Activated naive CD4-positive, alpha-beta T cell (primary cell): ENCODE measurements at regions not wholly inside any gene's neighbourhood (a gene's known extent, or its start where the extent isn't known, plus 50 kb on each side); places are given as distances from the start of the nearest gene placed in this dataset.

Source experiments
- DNase-seq, 4 experiments: peaks; one replicate each; lab custom pipeline; 2025; lab: John Stamatoyannopoulos, UW

GRCh38 chr5:8050616-8051175, 181.7 kb downstream of the MTRR start:
- DNase-seq = no peak

GRCh38 chr5:8053270-8053669, 184.3 kb downstream of the MTRR start:
- DNase-seq = no peak

- DNase-seq = no peak
Measured at GRCh38 chr5:8057769-8058168, 188.8 kb downstream of the MTRR start.

DNA sequence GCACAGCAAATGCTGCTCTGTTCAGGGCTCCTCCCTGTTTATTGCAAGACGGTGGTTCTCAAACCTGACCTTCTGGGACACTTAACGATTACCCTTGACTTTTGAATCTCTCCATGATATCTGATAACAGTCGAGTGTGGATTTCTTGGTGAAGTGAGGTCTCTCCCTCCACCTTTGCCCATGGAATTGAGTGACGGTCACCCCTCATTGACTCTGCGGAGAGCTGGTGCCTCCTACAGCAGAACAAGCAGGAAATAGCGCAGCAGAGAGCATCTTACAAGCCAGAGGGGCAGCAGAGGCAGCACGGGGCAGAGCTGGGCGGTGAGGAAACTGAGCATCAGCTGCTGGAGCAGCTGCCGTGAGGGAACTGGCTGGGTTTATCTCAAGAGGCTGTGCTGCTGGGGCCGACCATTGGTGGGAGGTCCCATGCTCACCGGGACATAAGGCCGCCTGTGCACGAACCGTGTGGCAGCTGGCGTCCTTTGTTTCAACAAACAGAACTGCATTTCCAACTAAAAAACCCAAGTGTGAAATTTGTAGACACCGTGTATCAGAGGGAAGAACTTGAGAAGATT, 189.8 kb downstream of the MTRR start:
- no peak for DNase-seq

GRCh38 chr5:8059337-8059736, 190.4 kb downstream of the MTRR start:
- no peak for DNase-seq

DNA sequence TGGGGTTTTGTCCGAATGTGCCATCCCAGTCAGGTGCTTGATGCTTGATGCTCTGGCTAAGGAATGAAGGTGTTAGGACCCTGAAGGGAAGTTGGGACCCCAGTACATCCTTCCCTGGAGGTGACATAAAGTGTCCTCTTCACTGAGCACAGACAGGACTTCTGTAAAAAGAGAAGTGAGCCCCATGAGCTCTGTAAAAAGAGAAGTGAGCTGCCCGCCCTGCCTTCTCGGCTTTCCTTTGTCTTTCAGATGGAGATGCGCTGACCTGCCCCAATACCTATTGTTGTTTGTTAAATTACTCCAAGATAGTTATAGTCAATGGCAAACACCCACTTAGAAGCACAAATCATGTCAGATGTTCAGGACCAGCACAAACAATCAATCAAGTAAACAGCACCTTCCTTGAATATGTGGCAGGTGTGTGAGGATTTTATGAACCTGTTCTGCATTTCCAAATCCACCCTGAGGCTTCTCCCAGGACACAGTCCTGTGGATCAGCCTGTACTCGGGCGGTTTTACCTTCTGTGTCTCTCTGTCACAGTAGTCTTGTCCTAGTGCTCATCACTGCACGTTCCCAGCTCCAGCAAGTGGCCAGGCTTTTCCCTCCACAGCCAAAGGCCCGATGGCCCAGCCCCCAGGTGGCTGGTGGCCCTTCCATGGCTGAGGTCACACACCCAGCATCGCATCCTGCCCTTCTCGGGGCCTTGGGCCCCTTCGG, 191.4 kb downstream of the MTRR start:
- DNase-seq = no peak

GRCh38 chr5:8060953-8061429, 192.0 kb downstream of the MTRR start:
- no peak for DNase-seq

GRCh38 chr5:8062521-8062920, 193.6 kb downstream of the MTRR start:
- DNase-seq = no peak

GRCh38 chr5:8068078-8068477, 199.1 kb downstream of the MTRR start:
- DNase-seq = no peak

DNA sequence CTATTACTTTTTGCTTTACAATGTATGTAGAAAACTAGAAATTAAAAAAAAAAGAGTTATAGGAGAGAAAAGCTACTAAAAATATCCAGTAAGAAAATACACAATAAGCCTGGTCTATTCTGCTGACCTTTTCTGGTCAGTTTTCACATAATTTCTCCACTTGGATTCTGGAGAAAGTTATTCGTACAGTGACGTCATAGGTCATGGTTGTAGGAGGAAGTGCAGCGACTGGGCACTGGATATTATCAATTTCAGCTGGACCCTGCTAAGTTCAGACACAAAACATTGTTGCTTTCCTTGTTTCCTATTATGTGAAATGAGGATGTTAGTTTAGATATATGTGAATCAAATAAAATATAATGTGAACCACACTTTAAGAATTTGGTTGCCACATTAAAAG, 201.2 kb downstream of the MTRR start:
- no peak for DNase-seq

- no peak for DNase-seq
Measured at GRCh38 chr5:8079056-8079455, 210.1 kb downstream of the MTRR start.

DNA sequence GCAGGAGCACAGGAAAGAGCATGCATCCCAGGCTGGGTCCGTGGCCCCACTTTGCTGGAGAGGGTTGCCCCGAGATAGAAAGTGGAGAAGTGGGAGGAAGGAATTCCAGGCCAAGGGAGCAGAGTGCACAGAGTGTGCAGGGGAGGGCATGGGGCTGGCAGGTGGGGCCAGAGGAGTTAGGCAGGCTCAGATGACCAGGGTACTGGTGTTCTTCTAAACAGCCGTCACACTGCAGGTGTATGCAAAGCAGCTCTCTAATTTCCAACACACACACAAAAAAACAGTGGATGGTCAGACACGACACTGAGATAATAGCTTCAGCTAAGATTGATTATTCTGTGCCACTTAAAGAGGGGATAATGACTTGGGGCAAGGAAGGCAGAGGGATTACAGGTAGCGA, 212.2 kb downstream of the MTRR start:
- no peak for DNase-seq

DNA sequence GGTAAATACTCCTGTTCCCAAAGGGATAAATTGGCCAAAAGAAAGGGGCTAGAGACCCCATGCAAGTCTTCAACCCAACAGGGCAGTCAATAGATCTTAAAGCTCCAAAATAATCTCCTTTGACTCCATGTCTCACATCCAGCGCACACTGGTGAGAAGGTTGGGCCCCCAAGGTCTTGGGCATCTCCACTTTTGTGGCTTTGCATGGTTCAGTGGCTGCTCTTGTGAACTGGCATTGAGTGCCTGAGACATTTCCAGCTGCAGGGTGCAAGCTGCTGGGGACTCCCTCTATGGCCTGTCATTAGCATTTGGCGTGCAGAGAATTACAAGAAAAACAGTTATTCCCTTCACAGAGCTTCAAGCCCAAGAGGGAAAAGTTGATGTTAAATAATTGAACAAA, 224.7 kb downstream of the MTRR start:
- DNase-seq = no peak

DNA sequence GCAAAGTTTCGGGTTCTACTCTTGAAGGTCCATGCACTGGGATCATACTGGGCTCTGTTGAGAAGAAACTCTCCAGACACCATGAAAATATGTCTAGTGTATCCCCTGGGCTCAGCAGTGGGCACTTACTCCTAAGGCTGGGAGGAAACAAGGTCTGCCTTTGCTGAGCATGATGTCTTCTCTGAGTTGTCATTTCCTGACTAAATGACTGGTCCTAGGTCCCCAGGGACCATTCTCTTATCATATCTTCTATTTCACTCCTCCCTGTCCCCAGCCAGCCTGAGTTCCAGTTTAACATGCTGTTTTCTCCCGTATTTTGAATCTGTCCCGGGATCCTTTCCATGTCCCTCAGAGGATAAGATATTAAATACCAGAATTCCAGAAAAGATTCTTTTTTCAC, 225.4 kb downstream of the MTRR start:
- DNase-seq = no peak

DNA sequence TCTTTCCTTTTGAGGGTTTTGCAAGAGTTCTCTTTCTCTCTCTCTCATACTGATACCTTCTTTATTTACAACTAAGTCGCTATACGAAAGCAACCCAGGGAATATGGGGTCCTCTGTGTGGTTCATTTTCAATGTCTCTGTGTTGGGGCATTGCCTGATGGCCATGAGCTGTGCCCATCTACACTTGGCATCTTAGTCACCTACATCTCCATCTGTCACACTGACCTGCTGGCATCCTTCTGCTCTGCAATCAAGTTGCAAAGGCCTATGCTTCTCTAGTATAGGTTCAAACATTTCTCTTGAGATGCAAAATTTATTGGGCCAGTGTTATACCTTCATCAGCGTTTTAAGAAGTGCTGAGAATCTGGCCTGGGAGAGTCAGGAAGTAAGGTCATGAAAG, 228.2 kb downstream of the MTRR start:
- no peak for DNase-seq

DNA sequence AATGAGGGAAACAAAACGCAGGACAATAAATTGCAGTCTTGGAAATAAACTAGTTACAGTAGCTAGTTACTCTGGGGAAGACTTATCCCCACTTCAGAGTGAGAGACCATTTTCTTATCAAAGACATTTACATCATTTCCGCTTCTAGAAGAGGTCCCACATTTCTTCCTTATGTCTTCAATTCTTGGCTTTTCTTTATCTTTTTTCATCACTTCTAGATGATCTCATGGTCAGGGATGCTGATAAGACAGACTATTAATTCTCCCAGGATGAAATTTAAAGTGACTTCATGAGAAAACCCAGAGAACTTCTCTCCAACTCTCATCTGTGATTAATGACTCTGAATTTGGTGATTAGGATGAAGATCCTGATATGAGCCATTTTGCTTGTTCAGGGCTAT, 229.1 kb downstream of the MTRR start:
- DNase-seq = no peak

- DNase-seq = no peak
Measured at GRCh38 chr5:8102714-8103113, 233.8 kb downstream of the MTRR start.

GRCh38 chr5:8114597-8115266, 245.8 kb downstream of the MTRR start:
- DNase-seq = no peak

DNA sequence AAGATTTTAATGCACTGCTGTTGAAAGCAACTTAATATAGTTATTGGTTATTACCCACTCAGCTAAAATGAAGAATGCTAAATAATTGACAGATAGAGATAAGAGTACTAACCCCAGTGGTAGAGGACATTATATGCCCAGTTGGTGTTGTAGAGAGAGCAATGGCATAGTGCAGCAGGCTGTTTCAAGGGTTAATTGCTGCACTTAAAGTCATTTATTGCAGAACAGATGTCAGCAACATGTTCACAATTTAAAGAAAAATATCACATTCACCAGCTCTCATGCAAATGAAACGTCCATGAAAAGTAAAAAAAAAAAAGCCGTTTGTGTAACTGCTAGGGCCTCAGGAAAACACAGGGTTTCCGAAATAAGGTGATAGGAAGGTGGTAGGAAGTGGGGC, 254.6 kb downstream of the MTRR start:
- no peak for DNase-seq

DNA sequence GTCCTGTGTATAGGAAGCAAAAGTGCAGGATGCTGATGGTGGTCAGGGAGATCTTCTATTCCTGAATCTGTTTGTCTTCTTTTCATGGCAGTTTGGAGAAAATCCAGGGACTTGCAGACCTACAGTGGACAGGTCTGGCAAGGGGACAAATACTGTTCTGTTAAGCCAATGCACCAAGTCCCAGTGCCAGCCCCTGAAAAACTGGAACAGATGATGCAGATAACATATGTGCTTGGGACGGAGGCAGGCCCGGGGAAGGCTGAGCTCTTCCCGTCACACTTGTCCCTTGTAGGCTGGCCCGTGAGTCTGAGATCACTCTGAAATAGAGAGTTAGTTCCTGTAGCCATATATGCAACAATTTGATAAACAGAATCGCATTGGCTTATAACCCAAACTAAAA, 265.7 kb downstream of the MTRR start:
- DNase-seq = no peak

DNA sequence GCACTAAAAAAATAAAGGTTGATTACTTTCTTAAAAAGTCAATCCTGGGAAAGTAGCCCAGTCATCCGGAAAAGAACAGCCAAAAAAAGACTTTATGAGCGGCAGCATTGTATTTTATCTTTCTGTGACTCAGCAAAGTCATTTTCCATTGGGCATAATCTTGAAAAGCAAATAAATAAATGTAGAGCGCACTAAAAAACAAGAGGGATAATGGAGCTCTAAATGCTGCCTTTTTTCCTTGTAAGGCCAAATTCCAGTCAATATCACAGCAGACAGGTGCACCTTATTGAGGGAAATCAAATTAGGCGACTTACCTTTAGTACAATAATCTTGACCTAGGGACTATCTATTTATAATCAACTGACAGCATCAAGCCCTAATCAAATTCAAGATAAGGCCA, 266.8 kb downstream of the MTRR start:
- no peak for DNase-seq

DNA sequence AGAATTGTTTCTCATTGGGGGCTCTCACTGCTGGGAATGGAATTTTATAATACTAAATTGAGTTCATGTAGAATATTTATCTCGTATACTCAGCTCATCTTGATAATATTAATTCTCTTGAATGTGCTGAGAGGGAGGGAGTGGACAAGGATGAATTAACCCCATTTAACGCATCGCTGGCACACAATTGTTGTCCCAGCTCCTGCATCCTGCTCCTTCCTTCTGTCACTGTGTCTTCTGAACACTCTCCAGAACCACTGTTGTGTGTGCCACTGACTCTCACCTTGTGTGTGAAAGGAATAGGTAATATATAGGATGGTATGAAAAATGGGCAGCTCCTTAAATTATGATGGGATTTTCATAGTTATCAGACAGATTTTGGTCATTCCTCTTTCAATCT, 267.3 kb downstream of the MTRR start:
- DNase-seq = no peak

- no peak for DNase-seq
Measured at GRCh38 chr5:8137941-8138550, 269.1 kb downstream of the MTRR start.
